Sciatic nerve (tissue), 2 donors: ENCODE measurements at regions not wholly inside any gene's neighbourhood (a gene's known extent, or its start where the extent isn't known, plus 50 kb on each side); places are given as distances from the start of the nearest gene placed in this dataset.
A peak's percentile ranks its signal among the peaks of the same experiment; 100 is the strongest.

Source experiments
- ATAC-seq: fragments of 200-7000 bp; cut with Tn5 transposase; one replicate; pipeline ENCODE4 v1.9.1; 2020; ENCODE audit warnings: mild to moderate bottlenecking, moderate library complexity
- DNase-seq: peaks from one replicate; pipeline ENCODE4 v3.0.0-alpha.2; 2020; ENCODE audit warnings: low spot score
- intact Hi-C: fragments of 100-400 bp; cut with DNase I; formaldehyde crosslinking; loops from one replicate; pipeline ENCODE4 v1.14.2; 2022
- donor health status: DM: no; HTN: no; CAD: no.
- donor health status: DM: no; HTN: no; CAD: no.

- DNase-seq = no peak
- no peak for ATAC-seq
- intact Hi-C loops = no loop called here
Measured at GRCh38 chr1:113216664-113217063, 143.7 kb downstream of the LRIG2 start.

GRCh38 chr1:113217447-113218208 is 144.6 kb downstream of the LRIG2 start:
- no peak for ATAC-seq
- no peak for DNase-seq
- intact Hi-C loops = no loop called here

GRCh38 chr1:113219377-113219776 is 146.4 kb downstream of the LRIG2 start:
- ATAC-seq (no peak), DNase-seq (no peak)
- intact Hi-C loops = no loop called here

GRCh38 chr1:113219828-113220227 is 146.8 kb downstream of the LRIG2 start:
- DNase-seq (no peak), ATAC-seq (no peak)
- intact Hi-C loops = no loop called here

DNA sequence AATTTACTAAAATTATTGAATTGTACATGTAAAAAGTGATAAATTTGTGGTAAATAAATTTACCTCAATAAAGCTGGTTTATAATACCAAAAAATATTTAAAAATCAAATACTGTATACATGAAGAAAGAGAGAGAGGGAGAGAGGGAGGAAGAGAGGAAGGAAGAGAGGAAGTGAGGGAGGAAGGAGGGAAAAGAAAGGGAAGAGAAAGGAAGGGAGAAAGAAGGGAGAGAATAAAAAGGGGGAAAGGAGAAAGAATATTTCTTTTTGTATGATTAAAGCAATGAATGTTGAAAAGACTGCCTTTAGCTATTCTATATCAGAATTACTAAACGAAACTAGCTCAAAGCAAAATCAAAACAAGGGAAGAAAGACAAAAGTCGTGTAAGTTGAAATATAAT is 150.0 kb downstream of the LRIG2 start:
- intact Hi-C loops = no loop called here
- DNase-seq = no peak
- no peak for ATAC-seq

- intact Hi-C loops = no loop called here
- DNase-seq = no peak
- peak; percentile 86 for ATAC-seq
Measured at GRCh38 chr1:113223546-113223945, 150.5 kb downstream of the LRIG2 start.

GRCh38 chr1:113226148-113226547 is 153.2 kb downstream of the LRIG2 start:
- ATAC-seq (no peak), DNase-seq (no peak)
- intact Hi-C loops = no loop called here

GRCh38 chr1:113231866-113232265 is 158.4 kb upstream of the MAGI3 start:
- ATAC-seq (no peak), DNase-seq (no peak)
- intact Hi-C loops = no loop called here

- intact Hi-C loops = no loop called here
- ATAC-seq (no peak), DNase-seq (no peak)
Measured at GRCh38 chr1:113233441-113233840, 156.9 kb upstream of the MAGI3 start.

GRCh38 chr1:113241237-113241636 is 149.1 kb upstream of the MAGI3 start:
- DNase-seq (no peak), ATAC-seq (no peak)
- intact Hi-C loops = loop anchor here (5.0 kb wide), 1 partner anchor 451 kb away; no protein-coding TSS in a partner anchor

DNA sequence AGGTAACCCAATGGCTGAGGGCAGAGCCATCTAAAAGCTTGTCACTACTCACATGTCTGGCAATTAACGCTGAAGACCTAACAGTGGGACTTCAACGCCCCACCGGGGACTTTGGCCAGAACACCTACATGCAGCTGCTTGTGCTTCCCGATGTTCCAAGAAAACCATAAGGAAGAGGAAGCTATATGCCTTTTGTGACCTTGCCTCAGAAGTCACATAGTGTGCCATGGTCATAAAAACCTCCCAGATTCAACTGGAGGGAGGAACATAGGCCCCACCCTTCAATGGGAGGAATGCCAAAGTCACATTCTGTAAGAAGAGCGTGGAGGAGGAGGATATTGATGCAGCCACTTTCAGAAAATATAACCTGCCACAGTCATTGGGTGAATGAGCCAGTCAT is 147.8 kb upstream of the MAGI3 start:
- ATAC-seq = no peak
- intact Hi-C loops = loop anchor here (5.0 kb wide), 1 partner anchor 450 kb away; no protein-coding TSS in a partner anchor
- no peak for DNase-seq

DNA sequence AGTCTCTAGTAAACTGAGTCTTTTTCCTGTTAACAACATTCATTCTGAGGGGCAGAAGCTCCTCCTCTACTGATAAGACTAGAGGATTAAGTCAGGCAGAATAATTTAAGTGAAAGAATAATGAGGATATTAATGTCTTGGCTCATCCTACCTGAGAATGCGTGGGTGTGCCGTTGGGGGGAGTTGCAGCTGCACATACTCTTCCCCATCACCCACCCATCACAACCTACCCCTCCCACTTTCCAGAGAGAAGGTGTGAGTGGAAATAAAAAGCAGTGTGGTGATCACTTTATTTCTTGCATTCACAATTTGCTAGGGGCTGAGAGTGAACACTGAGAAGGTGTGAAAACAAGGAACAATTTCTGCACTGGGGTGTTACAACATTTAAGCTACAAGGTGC is 146.8 kb upstream of the MAGI3 start:
- intact Hi-C loops = loop anchor here (5.0 kb wide), 1 partner anchor 449 kb away; no protein-coding TSS in a partner anchor
- ATAC-seq (no peak), DNase-seq (no peak)

- no peak for ATAC-seq
Measured at GRCh38 chr1:113244112-113244820, 146.0 kb upstream of the MAGI3 start.

DNA sequence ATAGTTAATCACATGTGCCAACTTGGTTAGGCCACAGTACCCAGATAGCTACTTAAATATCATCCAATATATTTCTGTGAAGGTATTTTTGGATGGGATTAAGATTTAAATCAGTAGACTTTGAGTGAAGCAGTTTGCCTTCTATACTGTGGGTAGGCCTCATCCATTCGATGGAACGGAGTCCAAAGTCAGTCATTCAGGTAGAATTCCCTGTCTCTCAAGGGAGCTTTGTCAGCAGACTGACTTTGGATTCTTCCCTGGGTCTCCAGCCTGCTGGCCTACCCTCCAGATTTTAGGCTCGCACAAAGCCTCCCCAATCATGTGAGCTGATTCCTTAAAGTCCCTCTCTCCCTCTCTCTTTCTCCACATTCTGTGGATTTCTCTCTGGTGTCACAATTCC is 145.1 kb upstream of the MAGI3 start:
- DNase-seq = no peak
- intact Hi-C loops = no loop called here
- ATAC-seq = no peak

More at GRCh38 chr1:113244112-113244820, 146.0 kb upstream of the MAGI3 start:
- no peak for DNase-seq
- intact Hi-C loops = loop anchor here (5.0 kb wide), 1 partner anchor 448 kb away; no protein-coding TSS in a partner anchor

DNA sequence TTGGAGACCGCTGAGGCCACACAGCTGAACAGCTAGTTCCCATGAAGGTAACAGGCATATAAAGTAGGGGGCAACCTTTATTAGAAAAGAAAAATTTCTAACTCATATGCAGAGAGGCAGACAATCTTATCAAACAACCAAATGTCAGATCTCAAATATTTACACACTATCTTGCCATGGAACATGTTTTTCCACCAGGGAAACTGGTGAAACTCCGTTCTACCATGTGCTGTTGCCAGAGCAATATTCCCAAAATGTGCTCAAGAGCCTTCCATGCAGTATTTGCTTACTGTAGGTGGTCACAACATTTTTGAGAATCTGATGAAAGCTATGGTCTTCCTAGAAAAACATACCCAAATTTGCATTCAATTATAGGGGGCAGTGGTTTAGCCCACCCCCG is 143.4 kb upstream of the MAGI3 start:
- no peak for DNase-seq
- no peak for ATAC-seq

DNA sequence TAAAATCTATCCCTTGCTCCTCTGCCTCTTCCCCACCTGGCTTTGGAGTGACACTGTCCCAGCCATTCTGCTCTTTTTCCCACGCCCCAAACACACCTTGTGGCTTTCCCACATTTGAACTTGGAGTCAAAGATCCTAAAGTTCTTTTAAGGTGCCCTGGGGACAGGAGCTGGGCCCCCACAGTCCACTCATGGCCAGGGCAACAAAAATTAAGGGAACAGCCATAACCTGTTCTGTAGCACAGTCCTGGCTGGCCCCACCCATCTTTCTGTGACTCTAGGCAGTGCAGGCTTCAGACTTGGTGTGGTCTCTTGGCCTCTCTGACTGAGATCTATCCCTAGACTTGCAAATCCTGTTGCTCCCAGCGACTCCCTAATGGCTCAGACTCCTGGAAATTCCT is 143.0 kb upstream of the MAGI3 start:
- intact Hi-C loops = no loop called here
- DNase-seq = no peak
- no peak for ATAC-seq

More for the DNA sequence above, 143.4 kb upstream of the MAGI3 start:
- intact Hi-C loops = no loop called here

- ATAC-seq (no peak), DNase-seq (no peak)
- intact Hi-C loops = no loop called here
Measured at GRCh38 chr1:113247782-113248181, 142.5 kb upstream of the MAGI3 start.

GRCh38 chr1:113248494-113248893 is 141.8 kb upstream of the MAGI3 start:
- DNase-seq (no peak), ATAC-seq (no peak)
- intact Hi-C loops = no loop called here

DNA sequence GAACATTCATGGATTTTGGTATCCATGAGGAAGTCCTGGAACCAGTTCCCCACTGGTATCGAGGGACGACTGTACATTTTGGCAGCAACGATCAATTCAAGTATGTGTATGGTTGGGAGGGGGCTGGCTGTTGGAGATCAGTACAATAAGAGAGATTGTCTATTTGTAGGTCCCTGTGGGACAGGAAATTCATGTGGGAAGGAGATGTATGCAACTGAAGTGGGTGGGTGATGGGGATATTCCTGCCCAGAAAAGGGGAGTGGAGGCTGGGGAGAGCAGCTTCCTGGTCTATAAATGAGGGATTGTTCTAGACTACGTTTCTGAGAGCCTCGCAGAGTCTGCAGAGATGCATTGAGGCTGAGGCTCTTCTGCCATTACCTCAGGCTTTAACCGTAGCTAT is 140.2 kb upstream of the MAGI3 start:
- DNase-seq (no peak), ATAC-seq (no peak)
- intact Hi-C loops = no loop called here

GRCh38 chr1:113252166-113252565 is 138.1 kb upstream of the MAGI3 start:
- no peak for DNase-seq
- intact Hi-C loops = no loop called here
- no peak for ATAC-seq
